ENCODE measurements at regions not wholly inside any gene's neighbourhood (a gene's known extent, or its start where the extent isn't known, plus 50 kb on each side); places are given as distances from the start of the nearest gene placed in this dataset.
"Not testable (repeated sequence)": the region's sequence is repeated elsewhere in the genome, so short reads cannot be mapped to it uniquely, and the experiment has no call there.

DNA sequence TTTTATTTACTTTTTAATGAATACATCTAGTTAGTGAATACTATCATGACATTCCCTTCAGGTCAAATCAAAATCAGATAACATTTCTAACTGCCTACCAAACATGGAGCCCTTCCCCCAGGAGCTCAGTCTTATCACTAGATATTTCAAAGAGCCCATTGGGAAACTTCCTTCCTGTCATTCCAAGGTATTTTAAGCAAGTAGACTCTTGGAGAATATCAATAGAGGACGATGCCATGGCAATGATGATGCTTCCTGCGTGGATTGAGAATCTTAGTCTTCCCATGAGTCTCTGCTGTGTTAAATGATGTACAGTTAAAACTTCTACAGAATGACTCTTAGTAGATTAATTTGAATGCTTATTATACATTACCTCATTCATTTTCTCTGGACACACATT lies 384.9 kb downstream of the CENPW start:
- DNase-seq = peak; percentile 2
- H2AFZ ChIP-seq (ENCODE audit: low read depth, low read length) = no peak overlapping the region
- no peak overlapping the region for H3K4ac ChIP-seq (ENCODE audit: low read depth in 1 of 2, low read length in 2 of 2)
- no peak overlapping the region for H3K4me3 ChIP-seq (ENCODE audit: insufficient read depth in 1 of 2, low read depth in 1 of 2, low read length in 2 of 2)
- no peaks in the 10 kb centered on the region for H3K79me1 ChIP-seq (replicated peaks; ENCODE audit: low read length, poor library complexity, severe bottlenecking)
- H4K91ac ChIP-seq (ENCODE audit: low read length) = no peak overlapping the region
- WGBS = no CpG with 5 or more reads among the region's 2 CpGs
- no peak overlapping the region for H2BK120ac ChIP-seq (ENCODE audit: low read depth, low read length)
- no peak overlapping the region for H3K23ac ChIP-seq (ENCODE audit: low read length in 2 of 2)
- no peak overlapping the region for H4K8ac ChIP-seq (ENCODE audit: low read length)
- H3K14ac ChIP-seq (ENCODE audit: low read length in 2 of 2) = no peak overlapping the region
- H3K27ac ChIP-seq (ENCODE audit: low read length, poor library complexity, severe bottlenecking) = no peak overlapping the region
- H3K4me2 ChIP-seq (ENCODE audit: low read length, poor library complexity, severe bottlenecking) = no peak overlapping the region
- no peak overlapping the region for H2BK5ac ChIP-seq (ENCODE audit: low read depth, low read length, poor library complexity, severe bottlenecking)
- H2BK15ac ChIP-seq (ENCODE audit: low read depth, poor library complexity, severe bottlenecking) = no peak overlapping the region
- no peak overlapping the region for H3K9ac ChIP-seq (ENCODE audit: low read length)
- H2AK5ac ChIP-seq (ENCODE audit: low read length, severe bottlenecking) = no peak overlapping the region
- no peaks in the 10 kb centered on the region for H3K9me3 ChIP-seq (ENCODE audit: control insufficient read depth, low read length)
- H3K27me3 ChIP-seq (ENCODE audit: control insufficient read depth in 1 of 2, insufficient read depth in 1 of 2, low read length in 2 of 2) = no peaks in the 10 kb centered on the region
- H2BK12ac ChIP-seq (ENCODE audit: low read length in 2 of 2) = no peak overlapping the region
- H3K4me1 ChIP-seq (ENCODE audit: control insufficient read depth, insufficient read depth, low read depth, low read length) = no peaks in the 10 kb centered on the region
- H3K18ac ChIP-seq (ENCODE audit: low read depth in 1 of 2, low read length in 2 of 2) = no peak overlapping the region
- no peaks in the 10 kb centered on the region for H3K36me3 ChIP-seq (ENCODE audit: control insufficient read depth in 1 of 2, insufficient read depth in 2 of 2, low read depth in 1 of 2, low read length in 2 of 2)

DNA sequence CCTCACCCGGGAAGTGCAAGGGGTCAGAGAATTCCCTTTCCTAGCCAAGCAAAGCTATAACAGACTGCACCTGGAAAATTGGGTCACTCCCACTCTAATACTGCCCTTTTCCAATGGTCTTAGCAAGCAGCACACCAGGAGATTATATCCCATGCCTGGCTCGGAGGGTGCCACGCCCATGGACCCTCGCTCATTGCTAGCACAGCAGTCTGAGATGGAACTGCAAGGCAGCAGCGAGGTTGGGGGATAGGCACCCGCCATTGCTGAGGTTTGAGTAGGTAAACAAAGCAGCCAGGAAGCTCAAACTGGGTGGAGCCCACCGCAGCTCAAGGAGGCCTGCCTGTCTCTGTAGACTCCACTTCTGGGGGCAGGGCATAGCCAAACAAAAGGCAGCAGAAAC lies 386.5 kb downstream of the CENPW start:
- not testable (repeated sequence) for H3K23ac ChIP-seq (ENCODE audit: low read length in 2 of 2); H3K36me3 ChIP-seq (ENCODE audit: control insufficient read depth in 1 of 2, insufficient read depth in 2 of 2, low read depth in 1 of 2, low read length in 2 of 2); DNase-seq; H3K18ac ChIP-seq (ENCODE audit: low read depth in 1 of 2, low read length in 2 of 2); H4K91ac ChIP-seq (ENCODE audit: low read length); H2AFZ ChIP-seq (ENCODE audit: low read depth, low read length); H3K27ac ChIP-seq (ENCODE audit: low read length, poor library complexity, severe bottlenecking); H3K4me3 ChIP-seq (ENCODE audit: insufficient read depth in 1 of 2, low read depth in 1 of 2, low read length in 2 of 2); H3K9ac ChIP-seq (ENCODE audit: low read length); H2AK5ac ChIP-seq (ENCODE audit: low read length, severe bottlenecking); H2BK15ac ChIP-seq (ENCODE audit: low read depth, poor library complexity, severe bottlenecking); H3K4me2 ChIP-seq (ENCODE audit: low read length, poor library complexity, severe bottlenecking); H2BK5ac ChIP-seq (ENCODE audit: low read depth, low read length, poor library complexity, severe bottlenecking); H2BK12ac ChIP-seq (ENCODE audit: low read length in 2 of 2); H3K27me3 ChIP-seq (ENCODE audit: control insufficient read depth in 1 of 2, insufficient read depth in 1 of 2, low read length in 2 of 2); H3K4ac ChIP-seq (ENCODE audit: low read depth in 1 of 2, low read length in 2 of 2); H3K9me3 ChIP-seq (ENCODE audit: control insufficient read depth, low read length); H3K79me1 ChIP-seq (replicated peaks; ENCODE audit: low read length, poor library complexity, severe bottlenecking); H3K14ac ChIP-seq (ENCODE audit: low read length in 2 of 2); H4K8ac ChIP-seq (ENCODE audit: low read length); H3K4me1 ChIP-seq (ENCODE audit: control insufficient read depth, insufficient read depth, low read depth, low read length); H2BK120ac ChIP-seq (ENCODE audit: low read depth, low read length)
- 82% methylated on average over 7 of the region's 7 CpGs for WGBS

DNA sequence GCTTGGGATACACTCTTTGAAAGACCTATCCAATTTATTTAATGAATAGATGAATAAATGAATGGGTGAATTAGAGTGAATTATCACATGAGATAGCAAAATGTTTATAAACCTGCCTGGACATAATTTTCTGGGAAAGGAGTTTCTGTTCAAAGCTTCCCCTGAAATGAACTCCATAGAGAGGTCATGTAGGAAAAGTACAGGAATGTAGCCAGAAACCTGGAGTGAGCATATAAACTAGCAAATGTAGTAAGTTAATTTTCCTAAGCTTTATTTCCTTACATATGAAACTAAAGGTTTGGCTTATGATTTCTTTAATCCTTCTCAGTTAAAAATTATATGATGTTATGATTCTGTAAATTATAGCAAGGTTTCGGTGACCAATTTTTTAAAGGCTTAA lies 380.3 kb upstream of the RSPO3 start:
- no peaks in the 10 kb centered on the region for H3K36me3 ChIP-seq (ENCODE audit: control insufficient read depth in 1 of 2, insufficient read depth in 2 of 2, low read depth in 1 of 2, low read length in 2 of 2)
- DNase-seq = no peak
- H2BK120ac ChIP-seq (ENCODE audit: low read depth, low read length) = no peak overlapping the region
- no peak overlapping the region for H3K27ac ChIP-seq (ENCODE audit: low read length, poor library complexity, severe bottlenecking)
- H3K79me1 ChIP-seq (replicated peaks; ENCODE audit: low read length, poor library complexity, severe bottlenecking) = no peaks in the 10 kb centered on the region
- H2AK5ac ChIP-seq (ENCODE audit: low read length, severe bottlenecking) = no peak overlapping the region
- no peaks in the 10 kb centered on the region for H3K9me3 ChIP-seq (ENCODE audit: control insufficient read depth, low read length)
- no peak overlapping the region for H3K4ac ChIP-seq (ENCODE audit: low read depth in 1 of 2, low read length in 2 of 2)
- H3K27me3 ChIP-seq (ENCODE audit: control insufficient read depth in 1 of 2, insufficient read depth in 1 of 2, low read length in 2 of 2) = no peaks in the 10 kb centered on the region
- H4K8ac ChIP-seq (ENCODE audit: low read length) = no peak overlapping the region
- H2BK12ac ChIP-seq (ENCODE audit: low read length in 2 of 2) = no peak overlapping the region
- no peak overlapping the region for H3K4me3 ChIP-seq (ENCODE audit: insufficient read depth in 1 of 2, low read depth in 1 of 2, low read length in 2 of 2)
- H3K23ac ChIP-seq (ENCODE audit: low read length in 2 of 2) = no peak overlapping the region
- no peak overlapping the region for H2AFZ ChIP-seq (ENCODE audit: low read depth, low read length)
- no peak overlapping the region for H2BK5ac ChIP-seq (ENCODE audit: low read depth, low read length, poor library complexity, severe bottlenecking)
- no peak overlapping the region for H3K9ac ChIP-seq (ENCODE audit: low read length)
- no peak overlapping the region for H2BK15ac ChIP-seq (ENCODE audit: low read depth, poor library complexity, severe bottlenecking)
- H3K4me1 ChIP-seq (ENCODE audit: control insufficient read depth, insufficient read depth, low read depth, low read length) = no peaks in the 10 kb centered on the region
- H3K18ac ChIP-seq (ENCODE audit: low read depth in 1 of 2, low read length in 2 of 2) = no peak overlapping the region
- WGBS = 89% methylated on average over 1 of the region's 1 CpG
- no peak overlapping the region for H3K14ac ChIP-seq (ENCODE audit: low read length in 2 of 2)
- no peak overlapping the region for H4K91ac ChIP-seq (ENCODE audit: low read length)
- no peak overlapping the region for H3K4me2 ChIP-seq (ENCODE audit: low read length, poor library complexity, severe bottlenecking)

DNA sequence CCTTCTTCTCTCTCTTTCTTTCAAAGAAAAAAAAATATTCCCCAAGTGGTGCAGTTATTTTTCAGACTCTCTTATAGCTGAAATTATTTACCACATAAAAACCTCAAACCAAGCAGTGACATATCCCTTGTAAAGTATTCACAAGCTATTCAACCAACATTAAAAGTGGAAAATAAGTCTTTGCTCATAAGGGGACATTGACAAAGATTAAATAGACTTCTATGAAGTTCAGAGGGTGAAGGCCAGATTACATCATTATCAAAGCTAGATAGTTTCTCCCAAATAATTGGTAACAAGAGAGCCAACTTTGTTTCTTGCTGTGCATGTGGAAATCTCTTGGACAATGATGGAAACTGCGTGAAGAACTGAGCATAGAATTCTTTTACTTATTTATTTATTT lies 379.8 kb upstream of the RSPO3 start:
- Histone ChIP-seq H3K27ac (ENCODE audit: low read length, poor library complexity, severe bottlenecking) (no peak overlapping the region), H3K4me2 (ENCODE audit: low read length, poor library complexity, severe bottlenecking) (no peak overlapping the region), H3K79me1 (replicated peaks; ENCODE audit: low read length, poor library complexity, severe bottlenecking) (no peaks in the 10 kb centered on the region), H4K91ac (ENCODE audit: low read length) (no peak overlapping the region), H3K9me3 (ENCODE audit: control insufficient read depth, low read length) (no peaks in the 10 kb centered on the region), H3K18ac (ENCODE audit: low read depth in 1 of 2, low read length in 2 of 2) (no peak overlapping the region), H3K27me3 (ENCODE audit: control insufficient read depth in 1 of 2, insufficient read depth in 1 of 2, low read length in 2 of 2) (no peaks in the 10 kb centered on the region), H3K14ac (ENCODE audit: low read length in 2 of 2) (no peak overlapping the region), H3K23ac (ENCODE audit: low read length in 2 of 2) (no peak overlapping the region), H3K36me3 (ENCODE audit: control insufficient read depth in 1 of 2, insufficient read depth in 2 of 2, low read depth in 1 of 2, low read length in 2 of 2) (no peaks in the 10 kb centered on the region), H2AK5ac (ENCODE audit: low read length, severe bottlenecking) (no peak overlapping the region), H2BK12ac (ENCODE audit: low read length in 2 of 2) (no peak overlapping the region), H3K4me3 (ENCODE audit: insufficient read depth in 1 of 2, low read depth in 1 of 2, low read length in 2 of 2) (no peak overlapping the region), H3K9ac (ENCODE audit: low read length) (no peak overlapping the region), H3K4ac (ENCODE audit: low read depth in 1 of 2, low read length in 2 of 2) (no peak overlapping the region), H2BK15ac (ENCODE audit: low read depth, poor library complexity, severe bottlenecking) (no peak overlapping the region), H2BK120ac (ENCODE audit: low read depth, low read length) (no peak overlapping the region), H4K8ac (ENCODE audit: low read length) (no peak overlapping the region), H2BK5ac (ENCODE audit: low read depth, low read length, poor library complexity, severe bottlenecking) (no peak overlapping the region), H2AFZ (ENCODE audit: low read depth, low read length) (no peak overlapping the region), H3K4me1 (ENCODE audit: control insufficient read depth, insufficient read depth, low read depth, low read length) (no peaks in the 10 kb centered on the region)
- DNase-seq = no peak
- no CpG with 5 or more reads among the region's 1 CpG for WGBS

Measured in mesenchymal stem cell (in vitro differentiated cells and primary cell).